Type B pancreatic cell (in vitro differentiated cells): ENCODE measurements at regions not wholly inside any gene's neighbourhood (a gene's known extent, or its start where the extent isn't known, plus 50 kb on each side); places are given as distances from the start of the nearest gene placed in this dataset.

ENCODE experiments used
- DNase-seq: peaks from one replicate; pipeline ENCODE4 v3.0.0; 2021; ENCODE audit warnings: mixed read lengths; ENCODE audit not compliant: unreplicated experiment; ENCODE audit errors: extremely low spot score
- H3K27ac Mint-ChIP-seq: 2 replicates; pipeline ENCODE4 v1.8.0; 2021; ENCODE audit warnings: mild to moderate bottlenecking, mixed read lengths
- H3K27me3 Mint-ChIP-seq: 2 replicates; pipeline ENCODE4 v1.8.0; 2021; ENCODE audit warnings: mixed read lengths
- H3K36me3 Mint-ChIP-seq: 2 replicates; pipeline ENCODE4 v1.8.0; 2021; ENCODE audit warnings: mixed read lengths
- H3K4me1 Mint-ChIP-seq: one replicate; pipeline ENCODE4 v1.8.0; 2021; ENCODE audit warnings: mixed read lengths; ENCODE audit not compliant: unreplicated experiment
- H3K4me3 Mint-ChIP-seq: 2 replicates; pipeline ENCODE4 v1.8.0; 2021; ENCODE audit warnings: mild to moderate bottlenecking, mixed read lengths
- H3K9me3 Mint-ChIP-seq: 2 replicates; pipeline ENCODE4 v1.8.0; 2021; ENCODE audit warnings: mixed read lengths
- CTCF ChIP-seq: fragments of 200-600 bp; sonication (generic); conservative IDR thresholded peaks from 2 replicates; pipeline ENCODE4 v1.5.0; 2021; ENCODE audit warnings: antibody characterized with exemption, mild to moderate bottlenecking

GRCh38 chr4:4780729-4781244 is 78.7 kb upstream of the MSX1 start:
- no peak overlapping the region for H3K27ac Mint-ChIP-seq
- H3K4me1 Mint-ChIP-seq = peaks cover 24% of the 10 kb centered on the region
- H3K36me3 Mint-ChIP-seq = no peaks in the 10 kb centered on the region
- no peak overlapping the region for H3K4me3 Mint-ChIP-seq
- peaks cover 25% of the 10 kb centered on the region for H3K27me3 Mint-ChIP-seq
- DNase-seq = no peak
- no peak for TF ChIP-seq CTCF
- H3K9me3 Mint-ChIP-seq = no peaks in the 10 kb centered on the region

GRCh38 chr4:4779486-4779885 is 80.0 kb upstream of the MSX1 start:
- no peak for DNase-seq
- H3K27me3 Mint-ChIP-seq = peaks cover 25% of the 10 kb centered on the region
- H3K4me1 Mint-ChIP-seq = peaks cover 24% of the 10 kb centered on the region
- no peak overlapping the region for H3K4me3 Mint-ChIP-seq
- no peak for TF ChIP-seq CTCF
- no peaks in the 10 kb centered on the region for H3K36me3 Mint-ChIP-seq
- H3K27ac Mint-ChIP-seq = no peak overlapping the region
- no peaks in the 10 kb centered on the region for H3K9me3 Mint-ChIP-seq

- H3K27me3 Mint-ChIP-seq = peaks cover 25% of the 10 kb centered on the region
- H3K4me1 Mint-ChIP-seq = peaks cover 24% of the 10 kb centered on the region
- no peaks in the 10 kb centered on the region for H3K36me3 Mint-ChIP-seq
- H3K4me3 Mint-ChIP-seq = no peak overlapping the region
- no peak for DNase-seq
- H3K27ac Mint-ChIP-seq = no peak overlapping the region
- no peaks in the 10 kb centered on the region for H3K9me3 Mint-ChIP-seq
- no peak for TF ChIP-seq CTCF
Observed at GRCh38 chr4:4779054-4779453, 80.4 kb upstream of the MSX1 start.

- Mint-ChIP-seq H3K4me1 (peaks cover 24% of the 10 kb centered on the region), H3K4me3 (no peak overlapping the region), H3K9me3 (no peaks in the 10 kb centered on the region), H3K27ac (no peak overlapping the region), H3K36me3 (no peaks in the 10 kb centered on the region), H3K27me3 (peaks cover 25% of the 10 kb centered on the region)
- TF ChIP-seq CTCF = no peak
- DNase-seq = no peak
Observed at GRCh38 chr4:4778554-4778953, 80.9 kb upstream of the MSX1 start.

GRCh38 chr4:4776934-4777333 is 82.5 kb upstream of the MSX1 start:
- H3K4me1 Mint-ChIP-seq = peaks cover 12% of the 10 kb centered on the region
- H3K27ac Mint-ChIP-seq = no peak overlapping the region
- H3K27me3 Mint-ChIP-seq = peaks cover 17% of the 10 kb centered on the region
- H3K4me3 Mint-ChIP-seq = no peak overlapping the region
- TF ChIP-seq CTCF = no peak
- DNase-seq = no peak
- no peaks in the 10 kb centered on the region for H3K9me3 Mint-ChIP-seq
- H3K36me3 Mint-ChIP-seq = no peaks in the 10 kb centered on the region

GRCh38 chr4:4776335-4776734 is 83.1 kb upstream of the MSX1 start:
- no peak for DNase-seq
- H3K27me3 Mint-ChIP-seq = peaks cover 14% of the 10 kb centered on the region
- peaks cover 9% of the 10 kb centered on the region for H3K4me1 Mint-ChIP-seq
- TF ChIP-seq CTCF = no peak
- no peak overlapping the region for H3K27ac Mint-ChIP-seq
- no peaks in the 10 kb centered on the region for H3K36me3 Mint-ChIP-seq
- no peaks in the 10 kb centered on the region for H3K9me3 Mint-ChIP-seq
- H3K4me3 Mint-ChIP-seq = no peak overlapping the region
